Panc1 (cell line): ENCODE measurements at regions not wholly inside any gene's neighbourhood (a gene's known extent, or its start where the extent isn't known, plus 50 kb on each side); places are given as distances from the start of the nearest gene placed in this dataset.

Source experiments
- POLR2AphosphoS5 ChIP-seq: IDR thresholded peaks from 2 replicates; pipeline ENCODE4 v1.6.1; 2012; ENCODE audit warnings: mild to moderate bottlenecking, low read depth, low read length, moderate library complexity
- SIN3A ChIP-seq: IDR thresholded peaks from 2 replicates; pipeline ENCODE4 v1.6.1; 2012; ENCODE audit warnings: low read depth, mild to moderate bottlenecking, low read length, moderate library complexity, borderline replicate concordance; ENCODE audit not compliant: insufficient read depth
- TF ChIP-seq, protein P1 (sequence below): fragments of 450-650 bp; IDR thresholded peaks from 2 replicates; pipeline ENCODE4 v1.5.1; 2017; ENCODE audit warnings: mild to moderate bottlenecking

DNA sequence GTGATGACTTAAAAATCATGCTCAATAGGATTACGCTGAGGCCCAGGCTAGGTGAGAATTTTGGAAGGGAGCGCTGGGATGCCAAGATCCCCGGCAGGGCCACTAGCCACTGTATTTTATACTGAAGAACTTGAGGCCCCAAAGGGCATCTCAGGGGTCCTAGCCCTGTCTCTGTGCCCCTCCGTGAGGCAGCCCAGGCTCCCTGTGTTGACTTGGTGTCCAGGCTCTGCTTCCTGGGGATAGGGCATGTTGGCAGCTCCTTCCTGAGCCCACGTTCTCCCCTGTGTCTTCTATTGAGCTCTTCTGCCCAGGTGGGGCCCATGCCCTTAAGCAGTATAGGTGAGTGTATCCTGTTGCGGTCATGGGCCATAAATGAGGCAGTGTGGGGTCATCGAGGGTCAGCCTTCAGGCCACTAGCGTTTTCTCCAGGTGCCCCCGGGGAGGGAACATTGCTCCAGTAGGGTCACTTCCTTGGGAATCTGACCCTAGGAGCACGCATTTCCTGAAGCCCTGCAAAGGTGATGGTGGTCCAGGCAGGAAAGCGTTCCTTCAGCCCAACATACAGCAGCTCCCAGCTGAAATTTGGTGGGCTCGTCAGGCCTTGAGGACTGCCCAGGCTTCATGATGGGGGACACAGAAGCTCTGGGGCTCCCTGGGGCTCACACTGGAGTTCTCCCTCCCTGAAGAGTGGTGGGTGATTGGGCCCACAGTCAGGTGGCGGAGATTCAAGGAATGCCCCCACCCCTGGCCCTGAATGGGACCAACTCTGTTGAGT is 189.4 kb downstream of the UBE3A start:
- TF ChIP-seq SIN3A (no peak), POLR2AphosphoS5 (no peak)
- TF ChIP-seq, protein P1, sequence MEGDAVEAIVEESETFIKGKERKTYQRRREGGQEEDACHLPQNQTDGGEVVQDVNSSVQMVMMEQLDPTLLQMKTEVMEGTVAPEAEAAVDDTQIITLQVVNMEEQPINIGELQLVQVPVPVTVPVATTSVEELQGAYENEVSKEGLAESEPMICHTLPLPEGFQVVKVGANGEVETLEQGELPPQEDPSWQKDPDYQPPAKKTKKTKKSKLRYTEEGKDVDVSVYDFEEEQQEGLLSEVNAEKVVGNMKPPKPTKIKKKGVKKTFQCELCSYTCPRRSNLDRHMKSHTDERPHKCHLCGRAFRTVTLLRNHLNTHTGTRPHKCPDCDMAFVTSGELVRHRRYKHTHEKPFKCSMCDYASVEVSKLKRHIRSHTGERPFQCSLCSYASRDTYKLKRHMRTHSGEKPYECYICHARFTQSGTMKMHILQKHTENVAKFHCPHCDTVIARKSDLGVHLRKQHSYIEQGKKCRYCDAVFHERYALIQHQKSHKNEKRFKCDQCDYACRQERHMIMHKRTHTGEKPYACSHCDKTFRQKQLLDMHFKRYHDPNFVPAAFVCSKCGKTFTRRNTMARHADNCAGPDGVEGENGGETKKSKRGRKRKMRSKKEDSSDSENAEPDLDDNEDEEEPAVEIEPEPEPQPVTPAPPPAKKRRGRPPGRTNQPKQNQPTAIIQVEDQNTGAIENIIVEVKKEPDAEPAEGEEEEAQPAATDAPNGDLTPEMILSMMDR = no peak
